IMR-90 (cell line): ENCODE measurements at regions not wholly inside any gene's neighbourhood (a gene's known extent, or its start where the extent isn't known, plus 50 kb on each side); places are given as distances from the start of the nearest gene placed in this dataset.

Experiments
- ATAC-seq: fragments of 200-7000 bp; cut with Tn5 transposase; 2 replicates; pipeline ENCODE4 v1.9.1; 2020; ENCODE audit warnings: low read depth, mild to moderate bottlenecking, moderate library complexity
- BruUV-seq: library from RNA; stranded (reverse); fragments of 400-500 nt; replicated peaks from 2 replicates; lab custom pipeline; 2021; lab: Mats Ljungman, UMichigan
- CTCF ChIA-PET: fragments of 300-600 bp; formaldehyde crosslinking; extraction: SDS; loops from one replicate; lab custom pipeline; 2021; ENCODE audit warnings: antibody characterized with exemption; lab: Yijun Ruan, JAX
- POLR2A ChIA-PET: fragments of 300-600 bp; sonication (Branson Sonifier 250); formaldehyde crosslinking; loops from one replicate; lab custom pipeline; 2022; ENCODE audit warnings: antibody characterized with exemption; ENCODE audit not compliant: unreplicated experiment; lab: Charles Lee
- DNase-seq: peaks from one replicate; pipeline ENCODE4 v3.0.0; 2013
- H2AFZ ChIP-seq: replicated peaks from 2 replicates; pipeline ENCODE3; 2013; ENCODE audit warnings: low read length, mild to moderate bottlenecking; ENCODE audit not compliant: poor library complexity
- H2AK5ac ChIP-seq: 2 replicates; pipeline ENCODE4 v1.6.1; 2013; ENCODE audit warnings: low read depth, low read length, inconsistent platforms
- H2AK9ac ChIP-seq: replicated peaks from 2 replicates; pipeline ENCODE3; 2013; ENCODE audit warnings: mild to moderate bottlenecking, low read depth, low read length, moderate library complexity; ENCODE audit not compliant: poor library complexity
- H2BK120ac ChIP-seq: 2 replicates; pipeline ENCODE4 v1.6.1; 2013; ENCODE audit warnings: low read depth, low read length, inconsistent platforms
- H2BK15ac ChIP-seq: 3 replicates; pipeline ENCODE4 v1.6.1; 2013; ENCODE audit warnings: low read depth, low read length, inconsistent platforms
- H2BK20ac ChIP-seq: 2 replicates; pipeline ENCODE4 v1.6.1; 2013; ENCODE audit warnings: low read depth, mild to moderate bottlenecking, inconsistent platforms, low read length, moderate library complexity
- H2BK5ac ChIP-seq: 2 replicates; pipeline ENCODE4 v1.6.1; 2013; ENCODE audit warnings: mild to moderate bottlenecking, low read depth, low read length, inconsistent platforms; ENCODE audit not compliant: poor library complexity, severe bottlenecking
- H3K14ac ChIP-seq: replicated peaks from 2 replicates; pipeline ENCODE4 v1.6.1; 2013; ENCODE audit warnings: low read depth, low read length, inconsistent platforms
- H3K18ac ChIP-seq: 2 replicates; pipeline ENCODE4 v1.6.1; 2013; ENCODE audit warnings: low read depth, low read length, control low read depth
- H3K23ac ChIP-seq: 2 replicates; pipeline ENCODE4 v1.6.1; 2013; ENCODE audit warnings: low read depth, low read length, inconsistent platforms
- H3K27ac ChIP-seq: 2 replicates; pipeline ENCODE4 v1.5.1; 2013; ENCODE audit warnings: mild to moderate bottlenecking, control low read depth, low read length; ENCODE audit not compliant: insufficient read depth
- H3K27me3 ChIP-seq: 2 replicates; pipeline ENCODE4 v1.6.1; 2013; ENCODE audit warnings: low read length; ENCODE audit not compliant: control insufficient read depth, insufficient read depth
- H3K36me3 ChIP-seq: 2 replicates; pipeline ENCODE4 v1.6.1; 2013; ENCODE audit warnings: low read length, mixed read lengths; ENCODE audit not compliant: control insufficient read depth, insufficient read depth
- H3K4ac ChIP-seq: 2 replicates; pipeline ENCODE4 v1.6.1; 2013; ENCODE audit warnings: low read depth, low read length, inconsistent platforms
- H3K4me1 ChIP-seq: 2 replicates; pipeline ENCODE4 v1.6.1; 2013; ENCODE audit warnings: low read length, mixed read lengths; ENCODE audit not compliant: control insufficient read depth, insufficient read depth
- H3K4me2 ChIP-seq: 2 replicates; pipeline ENCODE4 v1.6.1; 2013; ENCODE audit warnings: low read depth, mild to moderate bottlenecking, control low read depth, low read length, moderate library complexity
- H3K4me3 ChIP-seq: 2 replicates; pipeline ENCODE4 v1.5.1; 2013; ENCODE audit warnings: low read depth, mild to moderate bottlenecking, control low read depth, low read length, moderate library complexity; ENCODE audit not compliant: insufficient read depth
- H3K56ac ChIP-seq: 2 replicates; pipeline ENCODE4 v1.6.1; 2013; ENCODE audit warnings: low read length, inconsistent platforms; ENCODE audit not compliant: insufficient read depth; ENCODE audit errors: extremely low read depth
- H3K79me1 ChIP-seq, 2 experiments: 2 replicates each; pipeline ENCODE4 v1.6.1; 2013; ENCODE audit warnings: low read length in 2 of 2, inconsistent platforms in 1 of 2, low read depth in 1 of 2
- H3K9ac ChIP-seq: 2 replicates; pipeline ENCODE4 v1.6.1; 2013; ENCODE audit warnings: low read depth, low read length, control low read depth
- H3K9me1 ChIP-seq: 2 replicates; pipeline ENCODE4 v1.6.1; 2013; ENCODE audit warnings: low read length, inconsistent platforms; ENCODE audit not compliant: insufficient read depth
- H3K9me3 ChIP-seq: 2 replicates; pipeline ENCODE4 v1.6.1; 2013; ENCODE audit warnings: low read length; ENCODE audit not compliant: control insufficient read depth, insufficient read depth
- H4K20me1 ChIP-seq: 2 replicates; pipeline ENCODE4 v1.6.1; 2013; ENCODE audit warnings: low read length, inconsistent platforms; ENCODE audit not compliant: insufficient read depth
- H4K5ac ChIP-seq: 2 replicates; pipeline ENCODE4 v1.6.1; 2013; ENCODE audit warnings: mild to moderate bottlenecking, low read depth, low read length, control low read depth
- H4K8ac ChIP-seq, 2 experiments: 2 replicates each; pipeline ENCODE4 v1.6.1; 2013; ENCODE audit warnings: low read depth in 2 of 2, low read length in 2 of 2, control low read depth in 1 of 2, inconsistent platforms in 1 of 2
- H4K91ac ChIP-seq: 2 replicates; pipeline ENCODE4 v1.6.1; 2013; ENCODE audit warnings: low read depth, low read length, inconsistent platforms; ENCODE audit not compliant: insufficient read depth
- CEBPB ChIP-seq: IDR thresholded peaks from 2 replicates; pipeline ENCODE4 v1.6.1; 2012; ENCODE audit warnings: low read depth, low read length, improper control_type of control experiment
- CHD1 ChIP-seq: IDR thresholded peaks from 2 replicates; pipeline ENCODE4 v1.6.1; 2012; ENCODE audit warnings: low read depth, low read length, improper control_type of control experiment
- ELK1 ChIP-seq: fragments of 150-350 bp; IDR thresholded peaks from 2 replicates; pipeline ENCODE4 v1.6.1; 2016; ENCODE audit warnings: low read depth, mild to moderate bottlenecking, low read length, moderate library complexity, borderline replicate concordance
- FOS ChIP-seq: fragments of 150-350 bp; IDR thresholded peaks from 2 replicates; pipeline ENCODE4 v1.6.1; 2016; ENCODE audit warnings: low read depth, low read length
- MAFK ChIP-seq: IDR thresholded peaks from 2 replicates; pipeline ENCODE4 v1.6.1; 2012; ENCODE audit warnings: low read depth, low read length, improper control_type of control experiment
- MAZ ChIP-seq: IDR thresholded peaks from 2 replicates; pipeline ENCODE4 v1.6.1; 2012; ENCODE audit warnings: low read depth, mild to moderate bottlenecking, low read length, improper control_type of control experiment, moderate library complexity, borderline replicate concordance
- POLR2A ChIP-seq: IDR thresholded peaks from 2 replicates; pipeline ENCODE4 v1.6.1; 2012; ENCODE audit warnings: mild to moderate bottlenecking, low read depth, low read length
- WGBS, 2 experiments: methylation state at CpG; one replicate each; pipeline versions ENCODE4 v1.1.5 to v1.1.7; 2013; ENCODE audit warnings: missing lambda C conversion rate in 2 of 2; ENCODE audit not compliant: insufficient read length in 1 of 2; ENCODE audit errors: extremely low coverage in 2 of 2; 5-methylcytosine and 5-hydroxymethylcytosine counted together
- dilution Hi-C: fragments of 300-500 bp; cut with HindIII; formaldehyde crosslinking; loops from one replicate; pipeline ENCODE4 v1.14.3; 2018; ENCODE audit warnings: low sequenced_read_pairs; ENCODE audit not compliant: unreplicated experiment
- in situ Hi-C: fragments of 300-500 bp; cut with MboI; formaldehyde crosslinking; loops from 3 replicates; pipeline ENCODE4 v1.14.3; 2019; ENCODE audit warnings: low sequenced_read_pairs, inconsistent platforms, mixed read lengths
- intact Hi-C: fragments of 100-400 bp; cut with micrococcal nuclease; formaldehyde crosslinking; loops from 2 replicates; pipeline ENCODE4 v1.10.0; 2022

- in situ Hi-C loops: no loop called here
- Histone ChIP-seq H3K9me1 (peaks cover 4% of the 10 kb centered on the region), H3K27ac (no peak overlapping the region), H4K5ac (no peak overlapping the region), H2BK20ac (no peak overlapping the region), H3K9me3 (no peaks in the 10 kb centered on the region), H2BK120ac (no peak overlapping the region), H3K4ac (no peak overlapping the region), H2BK5ac (no peak overlapping the region), H2AFZ (no peak overlapping the region), H4K91ac (no peak overlapping the region), H4K8ac (no peak overlapping the region), H3K4me3 (no peak overlapping the region), H2AK9ac (no peak overlapping the region), H3K9ac (no peak overlapping the region), H3K4me2 (no peak overlapping the region), H3K18ac (no peak overlapping the region), H3K14ac (no peak overlapping the region), H3K27me3 (peaks cover 36% of the 10 kb centered on the region), H3K56ac (no peak overlapping the region), H3K79me1 (no peaks in the 10 kb centered on the region), H3K4me1 (peaks cover 2% of the 10 kb centered on the region; the same call in 1 of the 2 replicates), H3K36me3 (no peaks in the 10 kb centered on the region), H4K20me1 (no peaks in the 10 kb centered on the region), H3K23ac (no peak overlapping the region), H2BK15ac (no peak overlapping the region), H2AK5ac (no peak overlapping the region)
- ChIA-PET POLR2A (no interaction called here), CTCF (no interaction called here)
- no TSS peak for BruUV-seq
- dilution Hi-C loops: no loop called here
- ATAC-seq (no peak), DNase-seq (no peak)
- 81% methylated on average over 5 of the region's 5 CpGs; no CpG with 5 or more reads in 1 of the 2 experiments for WGBS, 2 experiments
- TF ChIP-seq POLR2A: no peak
- no peak for TF ChIP-seq CHD1
- no peak for TF ChIP-seq MAFK
- no peak for TF ChIP-seq ELK1
- no peak for TF ChIP-seq FOS
- no peak for TF ChIP-seq MAZ
- no peak for TF ChIP-seq CEBPB
- intact Hi-C loops: no loop called here
Observed at GRCh38 chr10:78849731-78850130, 219.0 kb upstream of the ZMIZ1 start.
